ENCODE measurements at regions not wholly inside any gene's neighbourhood (a gene's known extent, or its start where the extent isn't known, plus 50 kb on each side); places are given as distances from the start of the nearest gene placed in this dataset.
"Not testable (repeated sequence)": the region's sequence is repeated elsewhere in the genome, so short reads cannot be mapped to it uniquely, and the experiment has no call there.

- DNase-seq (ENCODE audit: low spot score), result no peak
- in situ Hi-C loops (cut with MboI; ENCODE audit: low sequenced_read_pairs, unreplicated experiment), result no loop called here
- TF ChIP-seq CTCF (IDR thresholded peaks at IDR 0.05; ENCODE audit: borderline replicate concordance, control extremely low read depth, extremely low read depth, insufficient read depth, missing control alignments), result no peak
Observed at GRCh38 chr3:146359841-146360240, 108.9 kb upstream of the PLSCR4 start.

GRCh38 chr3:146354421-146354820, 103.5 kb upstream of the PLSCR4 start:
- in situ Hi-C loops (cut with MboI; ENCODE audit: low sequenced_read_pairs, unreplicated experiment); DNase-seq (ENCODE audit: low spot score): not testable (repeated sequence)

GRCh38 chr3:146350852-146351251, 99.9 kb upstream of the PLSCR4 start:
- in situ Hi-C loops (cut with MboI; ENCODE audit: low sequenced_read_pairs, unreplicated experiment), result no loop called here
- no peak for DNase-seq (ENCODE audit: low spot score)
- no peak for TF ChIP-seq CTCF (IDR thresholded peaks at IDR 0.05; ENCODE audit: borderline replicate concordance, control extremely low read depth, extremely low read depth, insufficient read depth, missing control alignments)

GRCh38 chr3:146345900-146346299, 95.0 kb upstream of the PLSCR4 start:
- TF ChIP-seq CTCF (IDR thresholded peaks at IDR 0.05; ENCODE audit: borderline replicate concordance, control extremely low read depth, extremely low read depth, insufficient read depth, missing control alignments), result no peak
- DNase-seq (ENCODE audit: low spot score), result no peak
- in situ Hi-C loops (cut with MboI; ENCODE audit: low sequenced_read_pairs, unreplicated experiment), result no loop called here

GRCh38 chr3:146343551-146343950, 92.6 kb upstream of the PLSCR4 start:
- in situ Hi-C loops (cut with MboI; ENCODE audit: low sequenced_read_pairs, unreplicated experiment), result no loop called here
- no peak for TF ChIP-seq CTCF (IDR thresholded peaks at IDR 0.05; ENCODE audit: borderline replicate concordance, control extremely low read depth, extremely low read depth, insufficient read depth, missing control alignments)
- no peak for DNase-seq (ENCODE audit: low spot score)

GRCh38 chr3:146342989-146343388, 92.1 kb upstream of the PLSCR4 start:
- in situ Hi-C loops (cut with MboI; ENCODE audit: low sequenced_read_pairs, unreplicated experiment), result no loop called here
- DNase-seq (ENCODE audit: low spot score), result no peak
- no peak for TF ChIP-seq CTCF (IDR thresholded peaks at IDR 0.05; ENCODE audit: borderline replicate concordance, control extremely low read depth, extremely low read depth, insufficient read depth, missing control alignments)

GRCh38 chr3:146339349-146339748, 88.4 kb upstream of the PLSCR4 start:
- DNase-seq (ENCODE audit: low spot score), result no peak
- TF ChIP-seq CTCF (IDR thresholded peaks at IDR 0.05; ENCODE audit: borderline replicate concordance, control extremely low read depth, extremely low read depth, insufficient read depth, missing control alignments), result no peak
- in situ Hi-C loops (cut with MboI; ENCODE audit: low sequenced_read_pairs, unreplicated experiment), result no loop called here

All from GM13976 (cell line).